HEK293 (cell line): ENCODE measurements at regions not wholly inside any gene's neighbourhood (a gene's known extent, or its start where the extent isn't known, plus 50 kb on each side); places are given as distances from the start of the nearest gene placed in this dataset.

Source experiments
- ZBTB17 ChIP-seq: fragments of 450-650 bp; formaldehyde crosslinking; IDR thresholded peaks from 2 replicates; pipeline ENCODE4 v1.5.1; 2016; ENCODE audit warnings: missing biosample characterization, missing genetic modification characterization
- ZXDB ChIP-seq: fragments of 450-650 bp; formaldehyde crosslinking; IDR thresholded peaks from 2 replicates; pipeline ENCODE4 v1.5.1; 2016; ENCODE audit warnings: missing biosample characterization, missing genetic modification characterization
- TF ChIP-seq, protein P1 (sequence below): fragments of 450-650 bp; formaldehyde crosslinking; IDR thresholded peaks from 2 replicates; pipeline ENCODE4 v1.5.1; 2016; ENCODE audit warnings: missing biosample characterization, missing genetic modification characterization
- TF ChIP-seq, protein P2 (sequence below): fragments of 450-650 bp; IDR thresholded peaks from 2 replicates; pipeline ENCODE4 v1.5.1; 2018; ENCODE audit warnings: missing biosample characterization, missing genetic modification characterization
- TF ChIP-seq, protein P3 (sequence below): fragments of 450-650 bp; formaldehyde crosslinking; IDR thresholded peaks from 2 replicates; pipeline ENCODE4 v1.5.1; 2016; ENCODE audit warnings: missing biosample characterization, missing genetic modification characterization, low read depth
- TF ChIP-seq, protein P4 (sequence below): fragments of 450-650 bp; formaldehyde crosslinking; IDR thresholded peaks from 2 replicates; pipeline ENCODE4 v1.5.1; 2016; ENCODE audit warnings: missing biosample characterization, missing genetic modification characterization

DNA sequence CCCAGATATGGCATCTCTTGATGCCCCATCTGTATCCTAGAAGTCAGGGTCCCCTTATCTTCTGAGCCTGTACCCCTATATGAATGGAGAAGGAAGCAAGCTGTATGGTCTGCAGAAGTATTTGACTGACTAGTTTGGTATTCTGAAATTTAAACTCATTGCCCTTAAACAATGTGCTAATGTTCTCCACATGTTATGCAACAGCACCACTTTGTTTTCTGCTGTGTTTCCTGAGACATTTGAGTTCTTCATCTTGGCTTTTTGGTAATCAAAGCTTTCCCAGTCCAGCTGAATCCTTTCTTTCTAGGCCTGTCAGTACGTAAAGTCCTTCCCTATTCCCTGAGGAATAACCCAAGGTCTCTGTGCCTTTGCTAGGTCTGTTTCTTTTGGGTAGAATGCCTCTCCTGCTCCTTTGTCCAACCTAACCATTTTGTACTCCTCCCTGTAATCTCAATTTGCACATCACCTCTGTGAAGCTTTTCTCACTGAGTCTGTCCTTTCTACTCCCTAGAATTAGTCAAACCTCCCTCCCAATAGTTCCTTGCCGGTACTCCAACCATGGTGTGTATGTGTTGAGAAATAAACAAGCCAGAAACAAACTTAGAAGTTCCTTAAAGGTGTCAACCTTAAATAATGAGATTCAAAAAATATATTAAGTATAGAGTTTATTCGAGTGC is 72.1 kb upstream of the HSPB3 start:
- TF ChIP-seq, protein P1, sequence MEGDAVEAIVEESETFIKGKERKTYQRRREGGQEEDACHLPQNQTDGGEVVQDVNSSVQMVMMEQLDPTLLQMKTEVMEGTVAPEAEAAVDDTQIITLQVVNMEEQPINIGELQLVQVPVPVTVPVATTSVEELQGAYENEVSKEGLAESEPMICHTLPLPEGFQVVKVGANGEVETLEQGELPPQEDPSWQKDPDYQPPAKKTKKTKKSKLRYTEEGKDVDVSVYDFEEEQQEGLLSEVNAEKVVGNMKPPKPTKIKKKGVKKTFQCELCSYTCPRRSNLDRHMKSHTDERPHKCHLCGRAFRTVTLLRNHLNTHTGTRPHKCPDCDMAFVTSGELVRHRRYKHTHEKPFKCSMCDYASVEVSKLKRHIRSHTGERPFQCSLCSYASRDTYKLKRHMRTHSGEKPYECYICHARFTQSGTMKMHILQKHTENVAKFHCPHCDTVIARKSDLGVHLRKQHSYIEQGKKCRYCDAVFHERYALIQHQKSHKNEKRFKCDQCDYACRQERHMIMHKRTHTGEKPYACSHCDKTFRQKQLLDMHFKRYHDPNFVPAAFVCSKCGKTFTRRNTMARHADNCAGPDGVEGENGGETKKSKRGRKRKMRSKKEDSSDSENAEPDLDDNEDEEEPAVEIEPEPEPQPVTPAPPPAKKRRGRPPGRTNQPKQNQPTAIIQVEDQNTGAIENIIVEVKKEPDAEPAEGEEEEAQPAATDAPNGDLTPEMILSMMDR (tag by site-specific recombination): no peak
- TF ChIP-seq ZXDB (tag by site-specific recombination) (no peak), ZBTB17 (no peak)
- TF ChIP-seq, protein P2, sequence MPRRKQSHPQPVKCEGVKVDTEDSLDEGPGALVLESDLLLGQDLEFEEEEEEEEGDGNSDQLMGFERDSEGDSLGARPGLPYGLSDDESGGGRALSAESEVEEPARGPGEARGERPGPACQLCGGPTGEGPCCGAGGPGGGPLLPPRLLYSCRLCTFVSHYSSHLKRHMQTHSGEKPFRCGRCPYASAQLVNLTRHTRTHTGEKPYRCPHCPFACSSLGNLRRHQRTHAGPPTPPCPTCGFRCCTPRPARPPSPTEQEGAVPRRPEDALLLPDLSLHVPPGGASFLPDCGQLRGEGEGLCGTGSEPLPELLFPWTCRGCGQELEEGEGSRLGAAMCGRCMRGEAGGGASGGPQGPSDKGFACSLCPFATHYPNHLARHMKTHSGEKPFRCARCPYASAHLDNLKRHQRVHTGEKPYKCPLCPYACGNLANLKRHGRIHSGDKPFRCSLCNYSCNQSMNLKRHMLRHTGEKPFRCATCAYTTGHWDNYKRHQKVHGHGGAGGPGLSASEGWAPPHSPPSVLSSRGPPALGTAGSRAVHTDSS: no peak
- TF ChIP-seq, protein P3, sequence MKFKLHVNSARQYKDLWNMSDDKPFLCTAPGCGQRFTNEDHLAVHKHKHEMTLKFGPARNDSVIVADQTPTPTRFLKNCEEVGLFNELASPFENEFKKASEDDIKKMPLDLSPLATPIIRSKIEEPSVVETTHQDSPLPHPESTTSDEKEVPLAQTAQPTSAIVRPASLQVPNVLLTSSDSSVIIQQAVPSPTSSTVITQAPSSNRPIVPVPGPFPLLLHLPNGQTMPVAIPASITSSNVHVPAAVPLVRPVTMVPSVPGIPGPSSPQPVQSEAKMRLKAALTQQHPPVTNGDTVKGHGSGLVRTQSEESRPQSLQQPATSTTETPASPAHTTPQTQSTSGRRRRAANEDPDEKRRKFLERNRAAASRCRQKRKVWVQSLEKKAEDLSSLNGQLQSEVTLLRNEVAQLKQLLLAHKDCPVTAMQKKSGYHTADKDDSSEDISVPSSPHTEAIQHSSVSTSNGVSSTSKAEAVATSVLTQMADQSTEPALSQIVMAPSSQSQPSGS (tag by site-specific recombination): no peak
- TF ChIP-seq, protein P4, sequence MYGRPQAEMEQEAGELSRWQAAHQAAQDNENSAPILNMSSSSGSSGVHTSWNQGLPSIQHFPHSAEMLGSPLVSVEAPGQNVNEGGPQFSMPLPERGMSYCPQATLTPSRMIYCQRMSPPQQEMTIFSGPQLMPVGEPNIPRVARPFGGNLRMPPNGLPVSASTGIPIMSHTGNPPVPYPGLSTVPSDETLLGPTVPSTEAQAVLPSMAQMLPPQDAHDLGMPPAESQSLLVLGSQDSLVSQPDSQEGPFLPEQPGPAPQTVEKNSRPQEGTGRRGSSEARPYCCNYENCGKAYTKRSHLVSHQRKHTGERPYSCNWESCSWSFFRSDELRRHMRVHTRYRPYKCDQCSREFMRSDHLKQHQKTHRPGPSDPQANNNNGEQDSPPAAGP (tag by site-specific recombination): no peak
